Neural crest cell (in vitro differentiated cells): ENCODE measurements at regions not wholly inside any gene's neighbourhood (a gene's known extent, or its start where the extent isn't known, plus 50 kb on each side); places are given as distances from the start of the nearest gene placed in this dataset.

Experiments used
- DNase-seq: peaks from one replicate; pipeline ENCODE4 v3.0.0; 2021; ENCODE audit warnings: low read depth, mixed read lengths, low spot score
- H3K27ac Mint-ChIP-seq: one replicate; pipeline ENCODE4 v1.8.0; 2021; ENCODE audit warnings: mild to moderate bottlenecking, mixed read lengths; ENCODE audit not compliant: unreplicated experiment
- H3K27me3 Mint-ChIP-seq: 2 replicates; pipeline ENCODE4 v1.8.0; 2021; ENCODE audit warnings: low read depth, mild to moderate bottlenecking, mixed read lengths
- H3K36me3 Mint-ChIP-seq: 2 replicates; pipeline ENCODE4 v1.8.0; 2021; ENCODE audit warnings: low read depth, mild to moderate bottlenecking, mixed read lengths
- H3K4me1 Mint-ChIP-seq: 2 replicates; pipeline ENCODE4 v1.8.0; 2021; ENCODE audit warnings: mixed read lengths
- H3K4me3 Mint-ChIP-seq: one replicate; pipeline ENCODE4 v1.8.0; 2021; ENCODE audit warnings: mild to moderate bottlenecking, mixed read lengths
- H3K9me3 Mint-ChIP-seq: 2 replicates; pipeline ENCODE4 v1.8.0; 2021; ENCODE audit warnings: mixed read lengths
- TF ChIP-seq, protein P1 (sequence below): fragments of 200-600 bp; sonication (generic); conservative IDR thresholded peaks from 2 replicates; pipeline ENCODE4 v1.5.0; 2021; ENCODE audit warnings: antibody characterized with exemption, mild to moderate bottlenecking

DNA sequence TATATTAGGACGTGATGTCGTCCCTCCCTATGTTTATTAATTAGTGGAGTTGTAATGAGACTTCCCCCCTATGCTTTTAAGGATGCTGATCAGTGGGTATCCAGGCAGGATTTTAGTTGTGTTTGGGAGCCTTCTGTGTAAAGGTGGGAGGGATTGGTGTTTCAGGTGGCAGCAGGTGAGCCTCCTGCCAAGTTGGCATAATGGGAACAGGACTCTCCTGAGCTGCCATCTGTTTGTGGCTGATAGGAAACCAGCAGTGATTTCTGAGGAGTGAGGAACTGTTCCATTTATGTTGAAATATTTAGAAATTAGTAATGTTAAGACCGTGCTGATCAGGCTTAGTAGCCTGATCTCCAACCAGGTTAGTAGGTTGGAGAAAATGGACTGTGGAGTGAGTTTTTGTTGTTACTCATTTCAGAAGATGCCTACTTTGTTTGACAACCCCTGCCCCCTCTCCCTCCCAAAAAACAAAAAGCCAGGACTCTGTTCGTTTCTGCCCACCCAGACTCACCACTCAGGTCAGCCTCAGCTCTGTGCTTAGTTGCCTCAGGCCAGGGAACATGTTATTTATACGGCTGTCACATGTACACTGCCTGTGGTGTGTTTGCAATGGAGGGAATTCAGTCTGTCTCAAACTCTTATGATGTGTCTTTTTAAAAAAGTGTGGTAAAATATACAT, 55.4 kb upstream of the TULP4 start:
- Mint-ChIP-seq H3K36me3 (peaks cover 5% of the 10 kb centered on the region), H3K9me3 (no peaks in the 10 kb centered on the region), H3K4me1 (peaks cover 36% of the 10 kb centered on the region), H3K27ac (no peak overlapping the region), H3K27me3 (no peaks in the 10 kb centered on the region), H3K4me3 (no peak overlapping the region)
- no peak for DNase-seq
- TF ChIP-seq, protein P1, sequence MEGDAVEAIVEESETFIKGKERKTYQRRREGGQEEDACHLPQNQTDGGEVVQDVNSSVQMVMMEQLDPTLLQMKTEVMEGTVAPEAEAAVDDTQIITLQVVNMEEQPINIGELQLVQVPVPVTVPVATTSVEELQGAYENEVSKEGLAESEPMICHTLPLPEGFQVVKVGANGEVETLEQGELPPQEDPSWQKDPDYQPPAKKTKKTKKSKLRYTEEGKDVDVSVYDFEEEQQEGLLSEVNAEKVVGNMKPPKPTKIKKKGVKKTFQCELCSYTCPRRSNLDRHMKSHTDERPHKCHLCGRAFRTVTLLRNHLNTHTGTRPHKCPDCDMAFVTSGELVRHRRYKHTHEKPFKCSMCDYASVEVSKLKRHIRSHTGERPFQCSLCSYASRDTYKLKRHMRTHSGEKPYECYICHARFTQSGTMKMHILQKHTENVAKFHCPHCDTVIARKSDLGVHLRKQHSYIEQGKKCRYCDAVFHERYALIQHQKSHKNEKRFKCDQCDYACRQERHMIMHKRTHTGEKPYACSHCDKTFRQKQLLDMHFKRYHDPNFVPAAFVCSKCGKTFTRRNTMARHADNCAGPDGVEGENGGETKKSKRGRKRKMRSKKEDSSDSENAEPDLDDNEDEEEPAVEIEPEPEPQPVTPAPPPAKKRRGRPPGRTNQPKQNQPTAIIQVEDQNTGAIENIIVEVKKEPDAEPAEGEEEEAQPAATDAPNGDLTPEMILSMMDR, result no peak

DNA sequence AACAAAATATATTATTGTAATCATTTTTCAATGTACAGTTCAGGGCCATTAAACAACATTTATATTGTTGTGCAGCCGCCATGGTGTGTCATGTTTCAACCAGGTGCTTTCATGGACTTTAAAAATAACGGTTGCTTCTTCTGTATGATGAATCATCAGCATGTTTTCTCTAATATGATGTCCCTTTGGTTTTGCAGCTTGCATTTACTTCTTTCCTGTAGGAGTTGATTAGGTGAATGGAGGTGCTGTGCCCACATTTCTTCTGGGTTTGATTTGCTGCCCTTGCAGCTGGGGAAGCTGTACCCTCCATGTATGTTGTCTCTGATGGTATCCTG, 54.9 kb upstream of the TULP4 start:
- Mint-ChIP-seq H3K27ac (no peak overlapping the region), H3K4me1 (peaks cover 37% of the 10 kb centered on the region), H3K36me3 (peaks cover 5% of the 10 kb centered on the region), H3K9me3 (no peaks in the 10 kb centered on the region), H3K27me3 (no peaks in the 10 kb centered on the region), H3K4me3 (no peak overlapping the region)
- TF ChIP-seq, protein P1, result no peak
- DNase-seq, result no peak

DNA sequence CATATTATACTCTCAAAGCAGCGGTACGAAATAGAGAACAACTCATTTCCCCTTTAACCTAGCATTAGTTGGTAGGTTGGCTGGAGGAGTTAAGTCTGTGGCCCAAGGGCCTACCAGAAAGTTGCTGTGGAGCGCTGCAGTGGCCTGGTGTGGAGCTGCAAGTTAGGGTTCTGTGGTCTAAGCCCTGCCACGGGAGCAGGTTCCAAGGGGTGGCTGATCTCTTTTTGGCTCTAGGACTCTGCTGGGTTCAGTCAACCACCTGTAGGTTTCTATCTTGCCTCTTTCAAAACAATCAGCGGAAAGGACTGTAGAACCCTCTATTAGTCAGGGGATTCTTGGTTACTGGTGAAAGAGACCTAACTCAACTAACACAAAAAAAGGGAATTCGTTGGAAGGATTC, 54.5 kb upstream of the TULP4 start:
- Mint-ChIP-seq H3K9me3 (no peaks in the 10 kb centered on the region), H3K27me3 (no peaks in the 10 kb centered on the region)
- no peak for DNase-seq

DNA sequence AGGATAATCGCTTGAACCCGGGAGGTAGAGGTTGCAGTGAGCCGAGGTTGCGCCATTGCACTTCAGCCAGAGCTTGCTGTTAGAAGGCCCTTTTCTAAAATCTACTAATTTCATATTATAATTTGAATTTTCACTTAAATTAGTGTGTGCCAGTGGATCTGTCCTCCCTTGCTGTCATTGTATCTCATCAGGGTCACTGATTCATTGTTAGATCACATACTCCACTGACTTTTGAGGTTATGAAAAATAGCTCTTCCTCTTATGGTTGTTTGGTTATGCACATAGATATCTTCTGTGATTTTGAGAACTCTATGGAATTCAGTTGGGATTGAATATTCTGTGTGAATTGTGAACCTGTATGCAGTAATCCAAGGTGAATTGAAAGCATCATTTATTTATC, 53.1 kb upstream of the TULP4 start:
- H3K4me3 Mint-ChIP-seq, result no peak overlapping the region
- no peak overlapping the region for H3K27ac Mint-ChIP-seq
- DNase-seq, result no peak
- no peaks in the 10 kb centered on the region for H3K9me3 Mint-ChIP-seq
- no peaks in the 10 kb centered on the region for H3K27me3 Mint-ChIP-seq
- H3K36me3 Mint-ChIP-seq, result peaks cover 17% of the 10 kb centered on the region
- peaks cover 41% of the 10 kb centered on the region for H3K4me1 Mint-ChIP-seq
- TF ChIP-seq, protein P1, result no peak

More for the DNA sequence above, 54.5 kb upstream of the TULP4 start:
- Mint-ChIP-seq H3K27ac (no peak overlapping the region), H3K4me1 (peaks cover 38% of the 10 kb centered on the region), H3K4me3 (no peak overlapping the region), H3K36me3 (peaks cover 9% of the 10 kb centered on the region)
- TF ChIP-seq, protein P1, result no peak

DNA sequence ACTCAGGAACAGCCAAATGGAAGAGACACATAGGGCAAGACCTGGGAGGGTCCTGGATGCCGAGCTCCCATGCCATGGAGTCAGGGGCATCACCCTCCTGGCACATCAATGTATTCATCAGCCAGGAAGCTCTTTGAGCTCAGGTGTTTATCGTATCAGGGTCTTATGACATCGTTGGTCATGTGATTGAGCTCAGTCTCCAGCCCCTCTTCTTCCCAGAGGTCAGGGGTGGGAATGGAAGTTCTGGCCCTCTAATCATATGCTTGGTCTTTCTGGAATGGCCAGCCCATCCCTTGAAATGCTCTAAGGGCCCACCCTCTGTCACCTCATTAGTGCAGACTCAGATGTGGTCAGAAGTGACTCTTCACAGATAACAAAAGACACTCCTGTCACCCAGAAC, 52.4 kb upstream of the TULP4 start:
- TF ChIP-seq, protein P1, result no peak
- Mint-ChIP-seq H3K4me3 (no peak overlapping the region), H3K27ac (no peak overlapping the region), H3K4me1 (peaks cover 41% of the 10 kb centered on the region), H3K27me3 (no peaks in the 10 kb centered on the region), H3K36me3 (peaks cover 20% of the 10 kb centered on the region), H3K9me3 (no peaks in the 10 kb centered on the region)
- no peak for DNase-seq
